ENCODE measurements at regions not wholly inside any gene's neighbourhood (a gene's known extent, or its start where the extent isn't known, plus 50 kb on each side); places are given as distances from the start of the nearest gene placed in this dataset.

DNA sequence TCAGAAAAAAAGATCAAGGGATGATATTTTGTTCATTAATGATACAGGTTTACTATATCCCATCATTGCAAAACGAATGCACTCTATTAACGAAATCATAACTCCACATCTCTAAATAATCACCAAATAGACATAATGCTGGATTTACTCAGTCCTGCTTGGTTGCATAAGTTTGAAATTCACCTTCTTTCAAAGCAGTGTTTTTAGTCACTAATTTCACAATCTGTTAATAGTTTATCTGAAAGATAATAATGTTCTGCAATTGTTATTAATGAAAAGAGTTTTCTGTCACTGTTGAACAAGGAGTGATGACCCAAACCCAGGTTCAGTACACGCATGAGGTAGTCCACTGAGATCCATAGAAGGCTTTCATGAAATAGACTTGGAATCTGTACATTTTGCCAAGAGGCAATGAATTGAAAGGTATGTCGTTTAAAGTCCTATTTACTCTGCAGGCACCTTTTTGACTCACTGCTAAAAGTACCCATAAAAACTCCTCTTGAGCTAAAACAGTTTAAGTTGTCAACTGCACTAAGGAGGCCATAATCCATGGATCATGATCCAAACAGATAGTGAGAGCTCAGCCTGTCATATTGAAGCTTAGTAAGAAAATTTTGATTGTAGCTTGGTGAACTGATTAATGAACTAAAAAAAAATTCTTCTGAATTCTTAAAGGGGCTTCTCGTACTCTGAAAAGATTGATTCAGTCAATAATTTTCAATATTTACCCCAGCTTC is 75.6 kb upstream of the MBNL1 start:
- no peak for DNase-seq (ENCODE audit: insufficient read length, low spot score)
- peak; percentile 54 for FAIRE-seq
- TF ChIP-seq POU2F2 (IDR thresholded peaks at IDR 0.05; ENCODE audit: low read depth, low read length) (no peak), POLR2AphosphoS5 (IDR thresholded peaks at IDR 0.05; ENCODE audit: low read depth, low read length) (no peak), TAF1 (IDR thresholded peaks at IDR 0.05; ENCODE audit: low read depth, low read length) (no peak), PAX5 (IDR thresholded peaks at IDR 0.05; ENCODE audit: insufficient read depth, low read length, severe bottlenecking) (no peak), SPI1 (IDR thresholded peaks at IDR 0.05; ENCODE audit: low read depth, low read length) (no peak), POLR2A (IDR thresholded peaks at IDR 0.05; ENCODE audit: low read depth, low read length) (no peak)

DNA sequence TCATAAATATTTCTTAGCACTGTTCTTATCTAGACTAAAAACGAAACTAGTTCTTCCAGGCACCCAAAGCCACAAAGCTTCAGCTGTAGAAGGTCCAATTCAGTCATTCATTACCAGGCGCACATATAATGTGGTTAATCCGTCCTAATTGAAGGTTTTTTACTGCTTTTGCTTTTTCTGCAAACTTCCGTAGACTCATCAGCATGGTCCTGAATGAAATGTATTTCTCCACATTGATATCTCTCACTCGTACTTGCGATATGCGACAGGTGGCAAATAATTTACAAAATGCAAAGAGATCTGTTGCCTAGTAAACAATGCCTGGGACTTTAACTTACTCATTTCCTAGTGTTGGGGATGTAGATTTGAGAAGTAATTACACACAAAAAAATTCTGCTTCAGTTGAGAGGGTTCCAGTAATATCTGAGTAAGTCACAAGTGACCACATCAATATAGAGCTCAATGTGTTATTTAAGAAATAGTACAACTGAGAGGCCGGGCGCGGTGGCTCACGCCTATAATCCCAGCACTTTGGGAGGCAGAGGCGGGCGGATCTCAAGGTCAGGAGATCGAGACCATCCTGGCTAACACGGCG is 75.0 kb upstream of the MBNL1 start:
- peak; percentile 68 for FAIRE-seq
- DNase-seq (ENCODE audit: insufficient read length, low spot score): no peak
- TF ChIP-seq PAX5 (IDR thresholded peaks at IDR 0.05; ENCODE audit: insufficient read depth, low read length, severe bottlenecking): no peak
- TF ChIP-seq POU2F2 (IDR thresholded peaks at IDR 0.05; ENCODE audit: low read depth, low read length): no peak
- TF ChIP-seq SPI1 (IDR thresholded peaks at IDR 0.05; ENCODE audit: low read depth, low read length): no peak

DNA sequence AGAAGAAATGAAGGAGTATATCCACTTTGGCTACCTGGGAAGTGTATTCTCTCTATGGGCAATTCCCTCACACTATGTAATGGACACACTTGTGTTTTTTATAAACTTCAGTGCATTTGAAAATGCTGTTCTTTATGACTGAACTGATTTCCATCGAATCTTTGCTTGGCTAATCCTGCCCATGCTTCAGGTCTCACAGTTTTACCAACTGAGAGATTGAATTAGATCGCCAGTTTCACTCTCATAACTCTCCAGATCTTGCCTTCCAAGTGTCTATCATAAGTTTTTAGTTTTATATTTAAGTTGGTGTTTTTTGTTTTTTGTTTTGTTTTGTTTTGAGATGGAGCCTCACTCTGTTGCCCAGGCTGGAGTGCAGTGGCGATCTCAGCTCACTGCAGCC is 73.5 kb upstream of the MBNL1 start:
- FAIRE-seq (no peak), DNase-seq (ENCODE audit: insufficient read length, low spot score) (no peak)
- TF ChIP-seq SPI1 (IDR thresholded peaks at IDR 0.05; ENCODE audit: low read depth, low read length): no peak
- TF ChIP-seq POLR2A (IDR thresholded peaks at IDR 0.05; ENCODE audit: low read depth, low read length): no peak
- TF ChIP-seq POU2F2 (IDR thresholded peaks at IDR 0.05; ENCODE audit: low read depth, low read length): no peak
- TF ChIP-seq PAX5 (IDR thresholded peaks at IDR 0.05; ENCODE audit: insufficient read depth, low read length, severe bottlenecking): no peak
- no peak for TF ChIP-seq TAF1 (IDR thresholded peaks at IDR 0.05; ENCODE audit: low read depth, low read length)
- no peak for TF ChIP-seq POLR2AphosphoS5 (IDR thresholded peaks at IDR 0.05; ENCODE audit: low read depth, low read length)

DNA sequence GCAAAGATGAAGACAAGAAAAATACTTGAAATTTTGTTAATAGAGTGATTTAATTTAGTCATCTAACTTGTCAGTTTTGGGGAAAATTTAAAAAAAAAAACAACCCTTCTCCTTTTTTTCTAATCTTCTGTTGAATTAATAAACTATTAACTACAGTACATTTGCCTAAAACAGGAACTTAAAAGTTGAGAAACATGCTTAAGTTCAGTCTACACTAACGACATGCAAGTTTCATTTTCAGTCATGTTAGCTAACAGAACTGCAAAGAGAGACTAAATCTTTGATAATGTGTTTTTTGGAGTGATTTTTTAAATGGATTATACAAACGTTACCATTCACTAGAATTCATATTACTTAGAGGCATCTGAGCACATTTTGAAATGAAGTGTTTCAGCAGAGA is 71.9 kb upstream of the MBNL1 start:
- DNase-seq (ENCODE audit: insufficient read length, low spot score) (no peak), FAIRE-seq (peak; percentile 89)
- TF ChIP-seq POLR2AphosphoS5 (IDR thresholded peaks at IDR 0.05; ENCODE audit: low read depth, low read length) (no peak), POLR2A (IDR thresholded peaks at IDR 0.05; ENCODE audit: low read depth, low read length) (no peak), SPI1 (IDR thresholded peaks at IDR 0.05; ENCODE audit: low read depth, low read length) (no peak), PAX5 (IDR thresholded peaks at IDR 0.05; ENCODE audit: insufficient read depth, low read length, severe bottlenecking) (no peak), TAF1 (IDR thresholded peaks at IDR 0.05; ENCODE audit: low read depth, low read length) (no peak), POU2F2 (IDR thresholded peaks at IDR 0.05; ENCODE audit: low read depth, low read length) (no peak)

DNA sequence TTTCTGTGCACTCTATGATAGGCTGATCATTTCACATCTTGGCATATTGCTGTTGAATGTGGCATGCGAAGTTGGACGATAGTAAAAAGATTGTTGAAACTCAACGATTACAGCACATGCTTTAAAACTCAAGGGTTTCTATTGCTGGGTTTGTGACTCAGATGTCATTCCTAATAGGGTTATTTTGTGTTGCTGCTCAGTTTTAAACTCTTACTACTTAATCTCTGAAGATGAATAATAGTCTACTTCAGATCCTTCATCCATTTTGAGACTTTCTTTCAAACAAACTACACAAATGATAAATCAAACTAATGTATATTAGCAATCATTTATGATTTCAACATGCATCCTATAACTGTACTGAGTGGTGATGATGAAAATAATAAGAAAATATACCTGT is 71.3 kb upstream of the MBNL1 start:
- peak; percentile 47 for FAIRE-seq
- no peak for DNase-seq (ENCODE audit: insufficient read length, low spot score)
- no peak for TF ChIP-seq POLR2AphosphoS5 (IDR thresholded peaks at IDR 0.05; ENCODE audit: low read depth, low read length)
- no peak for TF ChIP-seq SPI1 (IDR thresholded peaks at IDR 0.05; ENCODE audit: low read depth, low read length)
- no peak for TF ChIP-seq PAX5 (IDR thresholded peaks at IDR 0.05; ENCODE audit: insufficient read depth, low read length, severe bottlenecking)
- TF ChIP-seq POU2F2 (IDR thresholded peaks at IDR 0.05; ENCODE audit: low read depth, low read length): no peak
- no peak for TF ChIP-seq TAF1 (IDR thresholded peaks at IDR 0.05; ENCODE audit: low read depth, low read length)
- no peak for TF ChIP-seq POLR2A (IDR thresholded peaks at IDR 0.05; ENCODE audit: low read depth, low read length)

DNA sequence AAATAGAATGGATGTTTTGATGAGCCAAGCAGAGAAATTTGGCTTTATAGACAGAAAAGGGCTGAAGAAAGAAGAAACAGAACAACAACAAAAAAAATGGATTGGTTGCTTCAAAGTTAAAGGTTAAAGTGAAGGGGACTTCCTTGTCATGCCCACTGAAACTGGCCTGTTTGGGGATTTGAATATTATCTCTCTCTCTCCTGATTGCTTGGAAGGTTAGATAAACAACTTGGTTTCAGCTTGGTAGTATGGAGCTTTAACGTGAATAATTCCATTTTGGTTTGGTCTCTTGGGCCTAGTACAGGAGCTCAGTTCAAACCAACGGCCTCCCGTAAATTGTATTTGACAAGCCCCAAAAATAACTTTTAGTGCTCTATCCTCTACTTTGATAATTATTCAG is 70.8 kb upstream of the MBNL1 start:
- 0 out of 2 replicates have a peak, but pooled peaks have one; percentile 16 for TF ChIP-seq SPI1 (IDR thresholded peaks at IDR 0.05; ENCODE audit: low read depth, low read length)
- TF ChIP-seq PAX5 (IDR thresholded peaks at IDR 0.05; ENCODE audit: insufficient read depth, low read length, severe bottlenecking): no peak
- TF ChIP-seq POLR2AphosphoS5 (IDR thresholded peaks at IDR 0.05; ENCODE audit: low read depth, low read length): no peak
- no peak for TF ChIP-seq POLR2A (IDR thresholded peaks at IDR 0.05; ENCODE audit: low read depth, low read length)
- TF ChIP-seq POU2F2 (IDR thresholded peaks at IDR 0.05; ENCODE audit: low read depth, low read length): peak; percentile 78
- no peak for TF ChIP-seq TAF1 (IDR thresholded peaks at IDR 0.05; ENCODE audit: low read depth, low read length)
- DNase-seq (ENCODE audit: insufficient read length, low spot score): no peak
- peak; percentile 80 for FAIRE-seq

DNA sequence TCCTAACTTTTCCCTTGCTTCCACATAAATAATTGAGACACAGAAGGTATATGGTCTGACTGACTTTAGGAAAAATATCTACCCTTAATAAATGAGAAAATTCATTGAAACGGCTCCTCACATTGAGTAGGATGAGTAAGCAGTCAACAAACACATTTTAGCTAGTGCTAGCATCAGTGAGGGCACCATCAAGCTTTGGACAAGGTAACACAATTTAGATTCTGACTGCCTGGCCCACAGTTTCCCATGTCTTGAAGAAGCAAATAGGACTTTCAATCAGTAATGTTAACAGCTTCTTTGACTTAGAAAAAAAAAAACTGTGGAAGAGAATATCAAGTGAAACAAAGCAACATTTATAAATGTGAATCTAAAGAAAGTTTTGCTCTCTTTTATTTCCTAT is 70.1 kb upstream of the MBNL1 start:
- no peak for TF ChIP-seq POLR2AphosphoS5 (IDR thresholded peaks at IDR 0.05; ENCODE audit: low read depth, low read length)
- no peak for TF ChIP-seq SPI1 (IDR thresholded peaks at IDR 0.05; ENCODE audit: low read depth, low read length)
- no peak for TF ChIP-seq POLR2A (IDR thresholded peaks at IDR 0.05; ENCODE audit: low read depth, low read length)
- TF ChIP-seq PAX5 (IDR thresholded peaks at IDR 0.05; ENCODE audit: insufficient read depth, low read length, severe bottlenecking): no peak
- TF ChIP-seq TAF1 (IDR thresholded peaks at IDR 0.05; ENCODE audit: low read depth, low read length): no peak
- TF ChIP-seq POU2F2 (IDR thresholded peaks at IDR 0.05; ENCODE audit: low read depth, low read length): no peak
- DNase-seq (ENCODE audit: insufficient read length, low spot score) (no peak), FAIRE-seq (peak; percentile 78)

DNA sequence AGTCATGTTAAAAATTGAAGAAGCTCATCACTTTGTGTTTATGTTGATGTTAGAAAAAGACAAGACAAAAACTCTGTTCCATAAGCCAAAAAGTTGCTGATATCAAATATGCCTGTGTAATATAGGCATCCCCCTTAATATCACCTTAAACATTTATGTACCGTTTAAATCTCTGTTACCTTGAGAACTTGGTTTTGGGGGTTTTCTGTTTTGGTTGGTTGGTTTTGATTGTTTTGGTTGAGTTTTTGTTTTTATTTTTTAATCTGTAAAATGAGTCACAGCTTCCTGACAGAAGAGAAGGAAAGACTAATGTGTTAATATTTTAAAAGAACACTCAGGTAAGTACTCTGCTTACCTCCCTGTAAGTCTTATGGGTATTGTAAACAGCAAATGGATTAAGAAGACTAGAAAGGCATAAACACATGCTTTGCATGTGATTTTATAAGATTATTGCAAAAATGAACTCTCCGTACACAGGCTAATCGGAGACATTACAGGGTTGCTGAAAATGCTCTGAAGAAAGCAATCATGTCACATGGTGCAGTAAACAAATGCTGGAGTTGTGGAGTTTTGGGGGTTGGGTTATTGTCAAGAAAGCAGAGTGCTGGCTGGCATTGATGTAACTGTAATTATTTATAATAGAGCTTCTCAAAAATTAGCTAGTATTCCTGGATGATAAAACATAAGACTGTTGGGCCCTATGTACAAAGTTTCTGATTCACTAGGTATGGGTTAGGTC is 69.5 kb upstream of the MBNL1 start:
- DNase-seq (ENCODE audit: insufficient read length, low spot score) (no peak), FAIRE-seq (peak; percentile 90)
- TF ChIP-seq PAX5 (IDR thresholded peaks at IDR 0.05; ENCODE audit: insufficient read depth, low read length, severe bottlenecking) (no peak), POLR2A (IDR thresholded peaks at IDR 0.05; ENCODE audit: low read depth, low read length) (0 out of 2 replicates have a peak, but pooled peaks have one; percentile 38)

All from GM12891 (cell line).